Left kidney (tissue), 1 donor: ENCODE measurements at regions not wholly inside any gene's neighbourhood (a gene's known extent, or its start where the extent isn't known, plus 50 kb on each side); places are given as distances from the start of the nearest gene placed in this dataset.
"Not testable (repeated sequence)": the region's sequence is repeated elsewhere in the genome, so short reads cannot be mapped to it uniquely, and the experiment has no call there.

ENCODE experiments used
- DNase-seq: peaks from one replicate; pipeline ENCODE4 v3.0.0-alpha.2; 2013

- no peak for DNase-seq
Observed at GRCh38 chr12:89765959-89766824, 57.6 kb upstream of the ATP2B1 start.

- DNase-seq: not testable (repeated sequence)
Observed at GRCh38 chr12:89764164-89764563, 55.5 kb upstream of the ATP2B1 start.

- DNase-seq: no peak
Observed at GRCh38 chr12:89762498-89763170, 54.0 kb upstream of the ATP2B1 start.

- DNase-seq: no peak
Observed at GRCh38 chr12:89760783-89761182, 52.1 kb upstream of the ATP2B1 start.
